ENCODE measurements at regions not wholly inside any gene's neighbourhood (a gene's known extent, or its start where the extent isn't known, plus 50 kb on each side); places are given as distances from the start of the nearest gene placed in this dataset.
"Not testable (repeated sequence)": the region's sequence is repeated elsewhere in the genome, so short reads cannot be mapped to it uniquely, and the experiment has no call there.

DNA sequence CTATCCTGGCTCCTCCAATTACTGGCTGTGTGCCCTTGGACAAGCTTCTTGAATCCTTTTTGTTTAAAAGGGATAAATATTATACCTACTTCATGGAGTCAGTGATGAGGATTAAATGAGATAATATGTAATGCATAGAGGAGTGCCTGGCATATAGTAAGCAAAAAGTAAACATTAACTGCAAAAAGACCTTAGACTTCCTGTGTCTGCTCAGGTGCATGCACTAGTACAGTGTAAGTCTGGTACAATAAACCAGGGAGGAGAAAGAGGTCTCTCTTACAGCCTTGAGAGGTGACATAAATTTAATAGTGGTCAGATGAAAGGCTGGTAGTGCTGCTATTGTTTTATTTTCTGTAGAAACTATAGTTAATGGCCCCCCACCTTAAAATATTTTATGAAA, 305.2 kb upstream of the MIS18BP1 start:
- FAIRE-seq, result no peak

DNA sequence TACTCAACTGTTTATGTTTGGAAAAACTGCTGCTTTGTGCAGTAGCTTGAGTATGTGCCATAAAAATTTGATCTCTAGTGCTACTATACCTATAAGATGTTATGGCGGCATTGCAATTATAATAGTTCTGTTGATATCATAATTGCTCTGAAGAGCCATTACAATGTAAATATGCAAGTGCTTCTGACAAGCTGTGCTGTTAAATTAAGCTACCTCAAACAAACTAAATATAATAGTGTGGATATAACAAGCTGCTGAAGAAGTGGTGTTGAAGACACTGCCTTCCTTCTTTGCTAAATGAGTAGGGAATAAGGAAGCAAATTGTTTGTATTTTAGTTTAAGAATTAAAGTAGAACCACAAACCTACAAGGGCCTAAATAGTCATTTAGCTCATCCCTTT, 301.0 kb upstream of the MIS18BP1 start:
- no peak for FAIRE-seq

DNA sequence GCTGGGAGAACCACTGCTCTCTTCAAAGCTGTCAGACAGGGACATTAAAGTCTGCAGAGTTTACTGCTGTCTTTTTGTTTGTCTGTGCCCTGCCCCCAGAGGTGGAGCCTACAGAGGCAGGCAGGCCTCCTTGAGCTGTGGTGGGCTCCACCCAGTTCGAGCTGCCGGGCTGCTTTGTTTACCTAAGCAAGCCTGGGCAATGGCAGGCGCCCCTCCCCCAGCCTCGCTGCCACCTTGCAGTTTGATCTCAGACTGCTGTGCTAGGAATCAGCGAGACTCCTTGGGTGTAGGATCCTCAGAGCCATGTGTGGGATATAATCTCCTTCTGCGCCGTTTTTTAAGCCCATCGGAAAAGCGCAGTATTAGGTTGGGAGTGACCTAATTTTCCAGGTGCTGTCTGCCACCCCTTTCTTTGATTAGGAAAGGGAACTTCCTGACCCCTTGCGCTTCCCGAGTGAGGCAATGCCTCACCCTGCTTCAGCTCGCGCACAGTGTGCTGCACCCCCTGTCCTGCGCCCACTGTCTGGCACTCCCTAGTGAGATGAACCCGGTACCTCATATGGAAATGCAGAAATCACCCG, 298.3 kb upstream of the MIS18BP1 start:
- FAIRE-seq, result not testable (repeated sequence)

DNA sequence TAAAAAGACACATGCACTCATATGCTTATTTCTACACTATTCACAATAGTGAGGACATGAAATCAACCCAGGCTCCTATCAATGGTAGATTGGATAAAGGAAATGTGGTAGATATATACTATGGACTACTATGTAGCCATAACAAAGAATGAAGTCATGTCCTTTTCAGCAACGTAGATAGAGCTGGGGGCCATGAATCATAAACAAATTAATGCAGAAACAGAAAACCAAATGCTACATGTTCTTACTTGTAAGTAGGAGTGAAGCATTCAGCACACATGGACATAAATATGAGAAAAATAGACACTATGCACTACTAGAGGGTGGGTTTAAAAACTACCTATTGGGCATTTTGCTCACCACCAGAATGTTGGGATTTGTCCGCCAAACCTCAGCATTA, 278.0 kb upstream of the MIS18BP1 start:
- no peak for FAIRE-seq

DNA sequence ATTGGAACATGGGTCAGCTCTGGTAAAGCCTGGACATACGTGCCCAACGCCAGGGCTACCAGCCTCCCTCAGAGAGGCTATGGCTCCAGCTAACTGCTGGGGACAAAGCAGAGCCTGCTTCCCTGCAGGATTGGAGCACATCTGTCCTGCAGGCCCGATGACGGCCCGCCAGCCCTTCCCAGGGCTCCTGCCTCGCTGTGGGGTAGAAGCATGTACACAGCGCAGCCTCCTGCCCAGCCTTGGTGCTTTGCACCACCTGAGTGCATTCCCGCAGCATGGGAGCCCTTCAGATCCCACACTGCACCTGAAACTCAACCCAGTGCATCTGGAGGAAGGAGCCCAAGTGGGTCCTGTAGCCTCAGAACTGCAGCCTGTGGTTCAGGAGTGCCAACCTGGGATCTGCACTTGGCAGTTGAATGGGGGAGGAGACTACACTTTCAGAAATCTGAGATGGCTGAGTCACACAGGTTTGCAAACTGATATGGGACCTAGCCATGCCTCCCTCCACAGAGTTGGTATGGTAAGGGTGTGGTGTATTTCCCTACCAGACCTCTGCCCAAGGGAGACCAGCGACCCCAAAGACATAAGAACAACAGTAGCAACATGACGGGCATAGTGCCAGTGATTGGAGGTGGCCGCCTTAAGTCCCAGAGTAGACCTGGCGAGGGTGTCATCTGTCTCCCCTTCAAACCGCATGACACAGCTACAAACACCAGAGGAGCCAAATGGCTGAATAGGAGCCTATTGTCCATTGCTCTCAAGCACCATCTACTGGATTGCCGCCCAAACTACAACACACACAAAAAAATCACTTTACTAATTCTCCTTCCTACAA, 273.9 kb upstream of the MIS18BP1 start:
- no peak for FAIRE-seq

DNA sequence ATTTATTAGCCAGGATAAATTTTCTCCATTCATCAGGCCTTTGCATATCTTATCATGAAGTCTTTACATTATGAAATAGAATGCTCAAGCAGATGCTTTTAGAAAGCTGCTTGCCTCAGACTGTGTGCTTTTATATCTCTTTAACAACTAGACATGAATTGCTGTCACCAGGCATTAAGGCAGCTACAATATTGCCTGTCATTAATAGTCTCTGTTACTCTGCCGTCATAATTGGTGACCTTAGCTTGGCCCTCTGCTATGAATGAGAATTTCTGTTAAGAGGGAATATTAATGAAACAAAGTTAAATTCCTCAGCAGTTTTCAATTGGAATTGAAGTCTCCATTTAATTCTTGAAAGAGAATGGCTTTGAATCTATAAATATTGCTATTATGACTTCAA, 266.8 kb upstream of the MIS18BP1 start:
- FAIRE-seq, result no peak

DNA sequence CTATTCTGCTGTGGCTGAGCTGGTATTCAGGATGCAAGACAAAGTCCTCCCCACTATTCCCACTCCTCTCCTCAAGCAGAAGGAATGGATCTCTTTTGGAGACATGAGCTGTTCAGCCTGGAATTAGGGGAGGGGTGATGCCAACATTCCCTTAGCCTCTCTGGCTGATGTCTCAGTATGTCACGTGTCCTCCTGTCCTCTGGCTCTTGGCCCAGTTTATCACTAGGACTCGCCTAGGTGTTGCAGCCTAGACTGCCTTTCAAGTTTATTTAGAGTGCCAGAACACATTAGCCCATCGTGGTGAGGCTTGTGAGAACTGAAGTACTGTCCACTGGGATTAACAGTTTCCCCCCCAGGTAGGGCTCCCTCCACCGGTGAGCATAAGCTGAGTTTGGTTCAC, 239.9 kb upstream of the MIS18BP1 start:
- FAIRE-seq, result no peak

DNA sequence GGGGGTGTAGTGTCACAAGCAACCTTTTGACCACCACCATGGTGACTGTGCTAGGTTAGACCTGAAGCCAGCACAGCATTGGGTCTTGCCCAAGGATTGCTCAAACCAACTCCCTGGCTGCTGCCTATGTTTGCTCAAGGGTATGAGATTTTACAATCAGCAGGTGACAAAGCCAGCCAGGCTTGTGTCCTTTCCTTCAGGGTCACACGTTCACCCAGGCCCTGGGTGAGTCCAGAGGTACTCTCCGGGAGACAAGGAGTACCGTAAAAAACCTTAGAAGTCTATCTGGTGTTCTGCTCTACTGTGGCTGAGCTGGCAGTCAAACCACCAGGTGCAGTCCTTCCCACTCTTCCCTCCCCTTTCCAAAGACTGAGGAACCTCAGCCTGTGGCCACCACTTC, 238.9 kb upstream of the MIS18BP1 start:
- no peak for FAIRE-seq

DNA sequence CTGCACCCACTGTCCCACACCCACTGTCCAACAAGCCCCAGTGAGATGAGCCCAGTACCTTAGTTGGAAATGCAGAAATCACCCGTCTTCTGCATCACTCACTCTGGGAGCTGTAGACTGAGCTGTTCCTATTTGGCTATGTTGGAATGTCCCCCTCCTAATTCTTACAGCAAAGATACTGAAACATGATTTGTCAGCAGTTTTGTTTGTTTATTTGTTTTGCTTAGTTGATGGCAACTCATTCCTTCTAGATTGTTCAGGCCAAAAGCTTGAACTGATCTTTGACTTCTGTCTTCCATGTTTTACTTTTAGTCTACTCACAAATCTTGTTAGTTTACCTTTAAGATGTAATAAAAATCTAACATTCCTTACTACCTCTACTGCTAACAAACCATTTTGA, 233.6 kb upstream of the MIS18BP1 start:
- no peak for FAIRE-seq

DNA sequence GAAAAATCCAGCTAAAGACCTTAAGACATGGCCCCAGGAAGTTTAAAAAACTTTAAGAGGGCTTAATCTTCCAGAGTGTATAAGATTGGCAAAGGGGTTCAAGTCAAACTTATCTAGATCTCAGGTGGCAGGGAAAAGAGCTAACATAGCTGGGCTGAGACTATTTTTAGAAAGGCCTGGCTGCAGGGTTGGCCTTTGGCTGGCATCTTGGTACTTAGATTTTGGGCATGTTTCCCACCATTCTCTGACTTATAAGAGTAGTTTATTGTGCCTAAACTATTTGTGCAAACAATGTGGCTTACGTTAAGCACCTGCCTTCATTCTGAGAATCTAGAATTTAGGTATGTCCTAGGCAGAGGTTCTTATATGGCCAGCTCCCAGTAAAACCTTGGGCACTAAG, 214.0 kb upstream of the MIS18BP1 start:
- FAIRE-seq, result no peak

DNA sequence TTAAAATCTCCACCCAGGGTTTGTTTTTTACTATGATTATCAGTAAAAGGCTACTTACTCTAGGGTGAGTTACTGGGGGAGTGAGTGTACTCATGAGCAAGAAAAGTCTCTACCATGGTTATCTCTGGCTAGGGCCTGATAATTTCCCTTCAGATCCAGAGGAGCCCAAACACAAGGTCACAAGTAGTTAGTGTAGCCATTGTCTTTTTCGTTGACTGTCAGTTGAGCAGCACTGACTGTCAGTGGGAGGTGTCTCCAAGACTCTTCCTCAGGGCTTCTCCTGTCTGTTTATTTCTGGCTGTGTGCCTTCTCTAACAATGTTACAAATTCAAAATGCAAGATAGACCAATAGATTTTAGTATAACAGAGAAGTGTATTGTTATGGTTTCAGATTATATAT, 181.2 kb upstream of the MIS18BP1 start:
- FAIRE-seq, result no peak

DNA sequence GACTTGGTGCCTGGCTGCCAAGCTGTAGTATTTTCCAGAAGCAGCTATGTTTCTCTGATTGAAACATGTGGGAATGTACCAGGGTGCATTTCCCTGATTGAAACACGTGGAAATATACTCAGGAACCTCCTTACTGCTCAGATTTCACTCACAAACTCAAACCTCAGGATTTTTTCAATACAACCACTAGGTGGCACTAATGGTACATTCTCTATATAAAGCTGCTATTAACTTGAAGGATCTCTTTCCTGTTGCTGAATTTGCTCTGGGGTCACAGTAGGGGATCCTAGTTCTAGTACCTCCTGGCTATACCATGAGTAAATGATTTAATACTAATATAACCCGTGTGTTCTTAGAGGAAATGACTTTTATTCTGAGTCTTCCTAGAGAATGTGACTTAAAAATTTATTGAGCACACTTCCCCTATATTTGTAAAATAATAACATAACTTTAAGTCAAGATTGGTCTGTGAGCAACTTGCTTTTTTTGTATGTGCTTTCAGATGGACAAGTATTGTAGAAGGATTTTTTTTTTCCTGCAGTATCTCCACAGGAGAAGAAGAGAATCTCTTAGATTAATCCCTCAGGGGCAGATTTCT, 173.8 kb upstream of the MIS18BP1 start:
- peak; percentile 28 for FAIRE-seq

DNA sequence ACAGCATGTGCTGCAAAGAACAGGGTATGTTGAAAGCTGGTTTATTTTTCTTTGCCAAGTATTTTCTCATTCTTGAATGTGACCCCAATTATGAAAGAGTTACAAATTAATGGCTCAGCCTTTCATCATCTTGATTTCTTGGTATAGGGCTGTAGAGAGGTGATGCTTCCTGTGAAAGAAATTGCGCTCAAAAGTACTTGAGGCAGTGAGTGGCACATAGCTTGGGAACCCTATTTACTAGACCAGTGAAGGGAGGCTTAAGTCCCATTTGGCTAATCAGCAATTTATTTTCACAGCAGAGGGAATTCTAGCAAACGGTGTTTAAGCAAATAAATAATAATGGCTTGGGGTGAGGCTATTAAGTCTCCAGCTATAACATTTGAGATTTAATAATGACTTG, 153.9 kb upstream of the MIS18BP1 start:
- FAIRE-seq, result no peak

DNA sequence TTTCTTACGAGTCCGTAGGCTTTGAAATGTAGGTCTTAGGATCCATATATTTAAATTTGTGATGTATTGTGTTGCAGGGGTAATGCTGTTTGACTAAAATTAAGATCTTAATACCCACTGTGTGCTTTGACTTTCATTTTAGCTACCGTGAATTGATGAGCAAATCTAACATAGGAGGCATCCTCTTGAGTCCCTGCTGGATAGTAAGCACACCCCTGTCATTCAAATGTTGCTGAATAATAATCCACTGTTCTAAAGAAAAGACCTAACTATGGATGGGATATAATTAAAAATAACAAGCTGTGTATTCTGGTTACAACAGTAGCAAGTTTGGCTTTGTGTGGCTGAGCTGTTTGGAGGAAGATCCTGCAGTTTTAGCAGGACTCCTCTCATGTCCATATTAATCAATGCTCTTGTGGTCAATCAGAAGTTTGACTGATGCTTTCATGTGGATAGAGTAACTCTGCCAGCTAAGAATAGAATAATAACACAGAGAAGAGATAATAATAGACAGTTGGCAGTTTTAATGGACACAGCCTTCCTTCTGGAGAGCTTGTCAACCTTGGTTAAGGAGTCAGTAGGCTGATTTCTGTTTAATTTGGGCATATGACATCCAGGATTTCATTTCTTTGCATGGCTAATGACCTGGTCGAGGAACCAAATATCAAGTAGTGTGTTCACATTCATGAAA, 148.1 kb upstream of the MIS18BP1 start:
- FAIRE-seq, result no peak

DNA sequence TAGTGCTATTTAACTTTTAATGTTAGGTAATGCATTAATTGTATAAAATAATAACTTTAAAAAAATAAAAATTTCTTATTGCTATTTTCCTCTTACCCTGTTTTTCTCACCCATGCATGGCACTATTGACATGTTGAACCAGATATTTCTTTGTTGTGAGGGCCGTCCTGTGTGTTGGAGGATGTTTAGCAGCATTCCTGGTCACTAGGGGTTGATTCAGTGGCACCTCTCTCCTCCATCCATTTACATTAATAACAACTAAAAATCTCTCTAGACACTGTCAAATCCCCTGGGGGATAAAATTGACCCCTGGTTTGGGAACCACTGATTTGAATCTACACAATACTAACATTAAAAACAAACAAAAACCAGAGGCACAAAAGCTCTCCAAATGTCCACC, 147.5 kb upstream of the MIS18BP1 start:
- FAIRE-seq, result no peak

DNA sequence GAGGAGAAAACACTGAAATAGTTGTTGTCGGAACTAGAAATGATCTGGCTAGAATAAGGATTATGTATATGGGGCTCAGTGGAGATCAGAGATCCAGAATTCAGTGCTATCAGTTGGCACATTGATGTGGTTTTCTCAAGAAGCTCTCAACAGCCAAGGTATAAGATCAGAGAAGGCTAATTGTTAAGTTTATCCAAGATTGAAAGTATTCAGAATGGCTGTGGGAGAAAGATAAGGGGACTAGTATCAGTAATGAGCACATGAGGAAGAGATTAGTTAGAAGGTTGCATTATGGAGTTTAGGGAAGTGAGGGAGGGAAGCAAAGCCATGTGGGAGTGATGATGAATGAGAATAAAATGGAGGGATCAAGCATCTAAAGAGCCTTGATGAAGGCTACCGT, 128.1 kb upstream of the MIS18BP1 start:
- FAIRE-seq, result no peak

DNA sequence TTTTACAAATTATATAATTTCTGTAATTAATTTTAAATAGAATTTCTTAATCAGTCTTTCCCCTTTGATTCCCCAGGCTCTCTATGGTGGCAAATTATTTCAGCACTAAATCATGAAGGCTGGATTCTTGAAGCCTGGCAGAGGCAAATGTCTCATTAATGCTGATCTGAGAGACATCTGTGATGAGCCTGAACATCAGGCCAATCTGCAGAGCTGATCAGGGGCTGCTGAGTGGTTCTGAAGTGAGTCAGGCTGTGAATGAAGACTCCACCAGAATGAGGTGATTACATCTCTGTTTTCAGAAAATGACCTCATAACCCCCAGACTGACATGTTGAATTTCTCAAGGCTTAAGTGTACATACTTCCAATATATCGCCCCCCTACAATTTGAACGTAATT, 124.2 kb upstream of the MIS18BP1 start:
- no peak for FAIRE-seq

DNA sequence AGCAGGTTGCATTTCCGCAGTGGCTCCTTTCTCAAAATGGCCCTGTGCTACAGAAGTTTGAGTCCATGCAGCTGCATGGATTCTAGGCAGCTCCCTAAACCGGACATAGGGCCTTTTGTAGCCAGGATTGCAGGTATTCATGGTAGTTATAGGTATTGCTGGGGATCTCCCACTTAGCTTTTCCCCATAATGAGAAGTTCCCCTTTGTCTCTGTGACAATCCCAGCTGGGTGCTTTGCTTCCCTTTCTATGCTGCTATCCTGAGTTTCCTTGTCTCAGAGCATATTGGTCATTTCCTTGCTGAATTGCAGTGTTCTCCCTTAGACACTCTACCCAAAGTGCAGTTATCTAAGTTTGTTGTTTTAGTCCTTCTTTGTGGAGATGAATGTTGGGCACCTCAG, 120.9 kb upstream of the MIS18BP1 start:
- no peak for FAIRE-seq

DNA sequence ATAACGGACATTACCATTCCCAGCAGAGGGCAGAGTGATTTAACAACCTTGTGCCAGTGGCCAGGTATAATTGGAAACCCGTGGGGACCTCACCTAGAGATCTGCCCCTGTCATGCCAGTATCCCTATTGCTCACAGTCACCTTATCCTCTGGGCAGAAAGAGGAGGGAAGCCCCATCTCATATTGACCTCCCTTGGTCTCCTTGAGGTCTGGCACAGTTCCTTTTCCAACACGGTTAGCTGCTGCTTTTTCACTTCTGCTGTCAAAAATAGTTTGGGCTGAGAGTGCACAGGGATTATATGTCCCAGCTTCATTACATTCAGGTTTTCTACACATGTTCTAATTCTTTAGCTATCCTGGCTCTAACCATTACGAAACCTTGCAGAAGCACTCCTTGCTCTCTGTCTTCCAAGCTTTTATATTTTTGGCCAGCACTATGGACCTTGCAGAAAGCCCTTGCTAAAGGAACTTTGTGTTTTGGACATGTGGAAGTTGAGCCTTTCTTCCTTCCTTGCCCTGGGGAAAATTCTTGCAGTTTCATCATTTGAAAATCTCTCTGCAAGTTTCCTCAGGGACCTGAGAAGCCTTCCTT, 111.7 kb upstream of the MIS18BP1 start:
- FAIRE-seq, result no peak

DNA sequence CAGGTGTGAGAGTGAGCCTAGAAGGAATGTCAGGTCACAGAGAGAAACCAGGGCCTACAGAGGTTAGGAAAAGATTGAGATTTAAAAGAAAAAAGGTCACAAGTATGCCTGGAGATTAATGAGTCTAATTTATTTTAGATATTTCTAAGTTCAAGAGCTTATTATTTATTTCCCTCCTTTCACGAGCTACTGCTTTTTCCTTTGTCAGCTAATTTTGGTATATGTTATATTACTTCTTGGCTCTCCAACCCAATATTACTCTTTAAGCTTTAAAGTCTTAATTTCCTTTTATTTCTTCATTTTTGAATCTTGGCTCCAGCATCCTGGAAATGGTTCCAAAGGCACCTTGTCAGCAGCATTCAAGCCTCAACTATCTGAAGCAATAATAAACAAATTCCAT, 109.5 kb upstream of the MIS18BP1 start:
- no peak for FAIRE-seq

DNA sequence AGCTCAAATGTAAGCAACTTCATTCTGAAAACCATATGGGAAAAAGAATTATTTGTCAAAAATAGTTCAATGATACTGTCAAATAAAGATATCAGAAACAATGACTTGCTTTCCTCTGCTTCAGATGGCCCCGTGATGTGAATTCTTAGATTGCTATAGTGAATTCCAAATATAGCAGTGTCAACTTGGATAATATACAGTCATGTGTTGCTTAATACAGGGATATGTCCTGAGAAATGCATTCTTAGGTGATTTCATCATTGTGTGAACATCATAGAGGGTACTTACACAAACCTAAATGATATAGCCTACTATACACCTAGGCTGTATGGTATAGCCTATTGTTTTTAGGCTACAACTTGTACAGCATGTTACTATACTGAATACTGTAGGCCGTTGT, 108.7 kb upstream of the MIS18BP1 start:
- FAIRE-seq, result no peak

DNA sequence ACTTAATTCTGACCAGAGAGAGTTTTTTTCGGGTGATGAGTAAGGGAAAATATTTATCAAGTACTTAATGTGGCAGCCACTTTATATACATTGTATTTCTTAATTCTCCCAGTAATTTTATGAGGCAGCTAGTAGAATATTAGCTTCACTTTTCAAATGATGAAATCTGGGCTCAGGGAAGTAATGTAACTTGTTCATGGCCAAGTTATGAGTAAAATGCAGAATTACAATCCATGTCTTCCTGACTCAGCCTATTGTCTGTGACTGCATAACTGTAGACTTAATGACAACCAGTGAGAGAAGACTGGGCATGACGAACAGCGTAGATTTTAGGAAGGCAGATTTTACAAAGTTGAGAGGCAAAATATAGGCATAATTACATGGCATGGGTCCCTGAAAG, 106.7 kb upstream of the MIS18BP1 start:
- no peak for FAIRE-seq

DNA sequence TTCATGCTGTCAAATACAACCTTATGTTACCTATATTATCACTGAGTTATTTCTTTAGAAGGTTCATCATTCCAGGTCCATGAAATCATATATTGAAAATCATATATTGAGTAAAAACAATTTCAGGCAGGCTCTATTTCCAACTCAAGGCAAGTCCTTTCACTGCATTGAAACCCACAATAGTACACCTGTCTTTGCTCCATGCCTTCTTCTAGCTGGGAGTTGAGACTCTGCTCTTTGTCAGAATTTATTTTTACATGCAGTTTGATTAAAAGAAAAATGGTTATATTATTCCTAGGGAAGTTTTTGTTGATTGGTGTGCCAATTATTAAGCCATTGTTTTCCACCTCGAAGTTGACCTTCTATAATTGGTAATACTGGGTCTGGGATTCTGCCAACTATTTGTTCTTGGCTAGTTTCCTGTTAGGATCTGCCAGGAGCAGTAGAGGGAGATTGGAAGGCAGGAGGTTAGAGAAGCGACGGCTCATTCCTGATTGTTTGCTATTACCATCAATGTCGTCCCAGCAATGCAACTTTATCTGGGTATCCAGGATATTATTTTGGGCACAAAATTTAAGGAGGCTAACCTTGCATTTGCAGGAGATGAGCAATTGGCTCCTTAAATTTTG, 79.5 kb upstream of the MIS18BP1 start:
- no peak for FAIRE-seq
